ENCODE measurements at regions not wholly inside any gene's neighbourhood (a gene's known extent, or its start where the extent isn't known, plus 50 kb on each side); places are given as distances from the start of the nearest gene placed in this dataset.

- H3K4me1 Mint-ChIP-seq, result peaks cover 28% of the 10 kb centered on the region
- H3K27me3 ChIP-seq (ENCODE audit: control insufficient read depth, insufficient read depth, low read length, poor library complexity, severe bottlenecking), result no peaks in the 10 kb centered on the region
- H3K4me3 ChIP-seq (ENCODE audit: low read length), result peak overlapping the region; percentile 19
- H3K27ac ChIP-seq (ENCODE audit: low read depth, low read length), result no peak overlapping the region
- peaks cover 11% of the 10 kb centered on the region for H3K9me3 ChIP-seq (ENCODE audit: control insufficient read depth, low read length)
- no peaks in the 10 kb centered on the region for H3K36me3 Mint-ChIP-seq (ENCODE audit: low read depth)
- H3K27me3 Mint-ChIP-seq (ENCODE audit: insufficient read depth), result no peaks in the 10 kb centered on the region
- no peak overlapping the region for H3K9ac ChIP-seq (ENCODE audit: extremely low read depth, low read length, poor library complexity, severe bottlenecking)
- H3K4me3 Mint-ChIP-seq, result no peak overlapping the region
- H3K27ac Mint-ChIP-seq, result peak overlapping the region; percentile 59
- H3K36me3 ChIP-seq (ENCODE audit: control insufficient read depth, insufficient read depth, low read length), result no peaks in the 10 kb centered on the region
- no peak for TF ChIP-seq CTCF (conservative IDR thresholded peaks at IDR 0.05)
- peaks cover 29% of the 10 kb centered on the region for H3K9me3 Mint-ChIP-seq
- no peaks in the 10 kb centered on the region for H3K4me1 ChIP-seq (ENCODE audit: control insufficient read depth, insufficient read depth, low read length)
- DNase-seq, result no peak
Observed at GRCh38 chr4:107478327-107478980, 241.6 kb downstream of the PAPSS1 start.

- H3K27ac Mint-ChIP-seq, result no peak overlapping the region
- Histone ChIP-seq H3K4me1 (ENCODE audit: control insufficient read depth, insufficient read depth, low read length) (no peaks in the 10 kb centered on the region), H3K9me3 (ENCODE audit: control insufficient read depth, low read length) (no peaks in the 10 kb centered on the region), H3K9ac (ENCODE audit: extremely low read depth, low read length, poor library complexity, severe bottlenecking) (no peak overlapping the region), H3K27me3 (ENCODE audit: control insufficient read depth, insufficient read depth, low read length, poor library complexity, severe bottlenecking) (no peaks in the 10 kb centered on the region), H3K36me3 (ENCODE audit: control insufficient read depth, insufficient read depth, low read length) (no peaks in the 10 kb centered on the region), H3K27ac (ENCODE audit: low read depth, low read length) (no peak overlapping the region), H3K4me3 (ENCODE audit: low read length) (no peak overlapping the region)
- H3K27me3 Mint-ChIP-seq (ENCODE audit: insufficient read depth), result no peaks in the 10 kb centered on the region
- peaks cover 10% of the 10 kb centered on the region for H3K9me3 Mint-ChIP-seq
- no peaks in the 10 kb centered on the region for H3K4me1 Mint-ChIP-seq
- no peak for DNase-seq
- H3K36me3 Mint-ChIP-seq (ENCODE audit: low read depth), result no peaks in the 10 kb centered on the region
- no peak overlapping the region for H3K4me3 Mint-ChIP-seq
- no CpG with 5 or more reads among the region's 1 CpG for WGBS, 2 experiments (ENCODE audit: insufficient coverage in 1 of 2, insufficient read length in 1 of 2)
- TF ChIP-seq CTCF (conservative IDR thresholded peaks at IDR 0.05), result no peak
Observed at GRCh38 chr4:107473126-107473525, 246.9 kb downstream of the PAPSS1 start.

- Mint-ChIP-seq H3K4me1 (no peaks in the 10 kb centered on the region), H3K9me3 (peaks cover 7% of the 10 kb centered on the region), H3K36me3 (ENCODE audit: low read depth) (no peaks in the 10 kb centered on the region), H3K27me3 (ENCODE audit: insufficient read depth) (no peaks in the 10 kb centered on the region), H3K4me3 (no peak overlapping the region), H3K27ac (no peak overlapping the region)
- H3K4me1 ChIP-seq (ENCODE audit: control insufficient read depth, insufficient read depth, low read length), result no peaks in the 10 kb centered on the region
- DNase-seq, result no peak
- WGBS, 2 experiments (ENCODE audit: insufficient coverage in 1 of 2, insufficient read length in 1 of 2), result 78% methylated on average over 1 of the region's 1 CpG; no CpG with 5 or more reads in 1 of the 2 experiments
- H3K9ac ChIP-seq (ENCODE audit: extremely low read depth, low read length, poor library complexity, severe bottlenecking), result no peak overlapping the region
- no peaks in the 10 kb centered on the region for H3K27me3 ChIP-seq (ENCODE audit: control insufficient read depth, insufficient read depth, low read length, poor library complexity, severe bottlenecking)
- H3K27ac ChIP-seq (ENCODE audit: low read depth, low read length), result no peak overlapping the region
- no peak for TF ChIP-seq CTCF (conservative IDR thresholded peaks at IDR 0.05)
- no peak overlapping the region for H3K4me3 ChIP-seq (ENCODE audit: low read length)
- H3K9me3 ChIP-seq (ENCODE audit: control insufficient read depth, low read length), result no peaks in the 10 kb centered on the region
- H3K36me3 ChIP-seq (ENCODE audit: control insufficient read depth, insufficient read depth, low read length), result no peaks in the 10 kb centered on the region
Observed at GRCh38 chr4:107472265-107472948, 247.6 kb downstream of the PAPSS1 start.

Data from endodermal cell (in vitro differentiated cells).